GM18499 (cell line): ENCODE measurements at regions not wholly inside any gene's neighbourhood (a gene's known extent, or its start where the extent isn't known, plus 50 kb on each side); places are given as distances from the start of the nearest gene placed in this dataset.
A peak's percentile ranks its signal among the peaks of the same experiment; 100 is the strongest.

Experiments
- ATAC-seq: cut with Tn5 transposase; IDR thresholded peaks from one replicate; pipeline ENCODE4 v1.9.1; 2021; ENCODE audit warnings: moderate number of reproducible peaks; ENCODE audit not compliant: insufficient read depth, unreplicated experiment

- ATAC-seq = no peak
These were observed 71.4 kb downstream of the TLR4 start for GRCh38 chr9:117775591-117775990.

GRCh38 chr9:117777823-117778222, 73.6 kb downstream of the TLR4 start:
- ATAC-seq = no peak

GRCh38 chr9:117779760-117780159, 75.6 kb downstream of the TLR4 start:
- ATAC-seq = no peak

- ATAC-seq = peak; percentile 59
These were observed 79.0 kb downstream of the TLR4 start for GRCh38 chr9:117782931-117783788.

GRCh38 chr9:117783828-117784227, 79.6 kb downstream of the TLR4 start:
- ATAC-seq = peak; percentile 80

GRCh38 chr9:117784996-117785395, 80.8 kb downstream of the TLR4 start:
- ATAC-seq = no peak

- ATAC-seq = no peak
These were observed 83.5 kb downstream of the TLR4 start for GRCh38 chr9:117787746-117788145.

GRCh38 chr9:117795271-117795670, 91.1 kb downstream of the TLR4 start:
- no peak for ATAC-seq

GRCh38 chr9:117796681-117797080, 92.5 kb downstream of the TLR4 start:
- no peak for ATAC-seq

- no peak for ATAC-seq
These were observed 96.2 kb downstream of the TLR4 start for GRCh38 chr9:117800389-117800788.

- ATAC-seq = no peak
These were observed 105.5 kb downstream of the TLR4 start for GRCh38 chr9:117809751-117810150.

- peak; percentile 81 for ATAC-seq
These were observed 111.1 kb downstream of the TLR4 start for GRCh38 chr9:117815315-117815714.

- no peak for ATAC-seq
These were observed 111.7 kb downstream of the TLR4 start for GRCh38 chr9:117815948-117816347.

GRCh38 chr9:117821954-117822353, 117.8 kb downstream of the TLR4 start:
- ATAC-seq = no peak

- no peak for ATAC-seq
These were observed 119.4 kb downstream of the TLR4 start for GRCh38 chr9:117823576-117823975.

- ATAC-seq = peak; percentile 93
These were observed 121.6 kb downstream of the TLR4 start for GRCh38 chr9:117825609-117826347.

- no peak for ATAC-seq
These were observed 122.6 kb downstream of the TLR4 start for GRCh38 chr9:117826837-117827236.

GRCh38 chr9:117827456-117827855, 123.3 kb downstream of the TLR4 start:
- no peak for ATAC-seq

GRCh38 chr9:117828466-117828865, 124.3 kb downstream of the TLR4 start:
- ATAC-seq = no peak

GRCh38 chr9:117835798-117836197, 131.6 kb downstream of the TLR4 start:
- ATAC-seq = peak; percentile 100

GRCh38 chr9:117839862-117840261, 135.7 kb downstream of the TLR4 start:
- no peak for ATAC-seq
